ENCODE measurements at regions not wholly inside any gene's neighbourhood (a gene's known extent, or its start where the extent isn't known, plus 50 kb on each side); places are given as distances from the start of the nearest gene placed in this dataset.
"Not testable (repeated sequence)": the region's sequence is repeated elsewhere in the genome, so short reads cannot be mapped to it uniquely, and the experiment has no call there.

- Histone ChIP-seq H3K9me3 (replicated peaks) (no peaks in the 10 kb centered on the region), H3K27ac (replicated peaks) (no peak overlapping the region), H3K36me3 (no peaks in the 10 kb centered on the region), H3K4me3 (no peak overlapping the region), H3K27me3 (ENCODE audit: low read depth) (no peaks in the 10 kb centered on the region), H3K4me1 (peaks cover 27% of the 10 kb centered on the region)
- peak; percentile 38 for DNase-seq
- TF ChIP-seq CTCF (IDR thresholded peaks at IDR 0.05; ENCODE audit: borderline replicate concordance): no peak
- intact Hi-C loops (cut with micrococcal nuclease): no loop called here
Measured at GRCh38 chr20:48401359-48401758, 426.4 kb downstream of the PREX1 start.

GRCh38 chr20:48400009-48400408, 427.8 kb downstream of the PREX1 start:
- H3K36me3 ChIP-seq: no peaks in the 10 kb centered on the region
- H3K4me3 ChIP-seq: no peak overlapping the region
- TF ChIP-seq CTCF (IDR thresholded peaks at IDR 0.05; ENCODE audit: borderline replicate concordance): no peak
- intact Hi-C loops (cut with micrococcal nuclease): no loop called here
- H3K4me1 ChIP-seq: peaks cover 36% of the 10 kb centered on the region
- no peak for DNase-seq
- H3K27ac ChIP-seq (replicated peaks): no peak overlapping the region
- no peaks in the 10 kb centered on the region for H3K27me3 ChIP-seq (ENCODE audit: low read depth)
- no peaks in the 10 kb centered on the region for H3K9me3 ChIP-seq (replicated peaks)

GRCh38 chr20:48398506-48399449, 429.0 kb downstream of the PREX1 start:
- TF ChIP-seq CTCF (IDR thresholded peaks at IDR 0.05; ENCODE audit: borderline replicate concordance): no peak
- Histone ChIP-seq H3K4me3 (no peak overlapping the region), H3K36me3 (no peaks in the 10 kb centered on the region), H3K9me3 (replicated peaks) (no peaks in the 10 kb centered on the region), H3K4me1 (peaks cover 36% of the 10 kb centered on the region), H3K27ac (replicated peaks) (no peak overlapping the region), H3K27me3 (ENCODE audit: low read depth) (no peaks in the 10 kb centered on the region)
- DNase-seq: no peak
- intact Hi-C loops (cut with micrococcal nuclease): no loop called here

GRCh38 chr20:48396981-48397861, 430.6 kb downstream of the PREX1 start:
- intact Hi-C loops (cut with micrococcal nuclease): not testable (repeated sequence)

GRCh38 chr20:48395816-48396546, 431.8 kb downstream of the PREX1 start:
- DNase-seq: no peak
- Histone ChIP-seq H3K4me1 (peaks cover 26% of the 10 kb centered on the region), H3K9me3 (replicated peaks) (peaks cover 12% of the 10 kb centered on the region), H3K27me3 (ENCODE audit: low read depth) (no peaks in the 10 kb centered on the region), H3K4me3 (no peak overlapping the region), H3K36me3 (no peaks in the 10 kb centered on the region), H3K27ac (replicated peaks) (no peak overlapping the region)
- no peak for TF ChIP-seq CTCF (IDR thresholded peaks at IDR 0.05; ENCODE audit: borderline replicate concordance)
- intact Hi-C loops (cut with micrococcal nuclease): no loop called here

More at GRCh38 chr20:48396981-48397861, 430.6 kb downstream of the PREX1 start:
- not testable (repeated sequence) for H3K36me3 ChIP-seq; H3K4me3 ChIP-seq; H3K27me3 ChIP-seq (ENCODE audit: low read depth); H3K27ac ChIP-seq (replicated peaks); H3K9me3 ChIP-seq (replicated peaks)
- H3K4me1 ChIP-seq: peaks cover 36% of the 10 kb centered on the region
- peak; percentile 38 for DNase-seq
